ENCODE measurements at regions not wholly inside any gene's neighbourhood (a gene's known extent, or its start where the extent isn't known, plus 50 kb on each side); places are given as distances from the start of the nearest gene placed in this dataset.

GRCh38 chr6:166689687-166690086 is 62.6 kb upstream of the RPS6KA2 start:
- ATAC-seq, result no peak
- no peak for TF ChIP-seq ARNTL (CRISPR knock-in tag; IDR thresholded peaks at IDR 0.05; ENCODE audit: borderline replicate concordance, low read depth)
- no peak for TF ChIP-seq CSDC2 (CRISPR knock-in tag; IDR thresholded peaks at IDR 0.05)
- no peak for TF ChIP-seq RARB (CRISPR knock-in tag; IDR thresholded peaks at IDR 0.05)

GRCh38 chr6:166688901-166689300 is 61.9 kb upstream of the RPS6KA2 start:
- no peak for TF ChIP-seq SNAI2 (CRISPR knock-in tag; IDR thresholded peaks at IDR 0.05)
- no peak for TF ChIP-seq ESRRG (CRISPR knock-in tag; IDR thresholded peaks at IDR 0.05)
- no peak for TF ChIP-seq TSHZ2 (CRISPR knock-in tag; IDR thresholded peaks at IDR 0.05)
- no peak for TF ChIP-seq OSR1 (CRISPR knock-in tag; IDR thresholded peaks at IDR 0.05)
- TF ChIP-seq RARB (CRISPR knock-in tag; IDR thresholded peaks at IDR 0.05), result no peak
- TF ChIP-seq ZNF565 (CRISPR knock-in tag; conservative IDR thresholded peaks at IDR 0.05; ENCODE audit: low read depth), result no peak
- TF ChIP-seq PATZ1 (CRISPR knock-in tag; IDR thresholded peaks at IDR 0.05; ENCODE audit: borderline replicate concordance), result no peak
- TF ChIP-seq ISL1 (CRISPR knock-in tag; IDR thresholded peaks at IDR 0.05), result no peak
- TF ChIP-seq, protein P1, sequence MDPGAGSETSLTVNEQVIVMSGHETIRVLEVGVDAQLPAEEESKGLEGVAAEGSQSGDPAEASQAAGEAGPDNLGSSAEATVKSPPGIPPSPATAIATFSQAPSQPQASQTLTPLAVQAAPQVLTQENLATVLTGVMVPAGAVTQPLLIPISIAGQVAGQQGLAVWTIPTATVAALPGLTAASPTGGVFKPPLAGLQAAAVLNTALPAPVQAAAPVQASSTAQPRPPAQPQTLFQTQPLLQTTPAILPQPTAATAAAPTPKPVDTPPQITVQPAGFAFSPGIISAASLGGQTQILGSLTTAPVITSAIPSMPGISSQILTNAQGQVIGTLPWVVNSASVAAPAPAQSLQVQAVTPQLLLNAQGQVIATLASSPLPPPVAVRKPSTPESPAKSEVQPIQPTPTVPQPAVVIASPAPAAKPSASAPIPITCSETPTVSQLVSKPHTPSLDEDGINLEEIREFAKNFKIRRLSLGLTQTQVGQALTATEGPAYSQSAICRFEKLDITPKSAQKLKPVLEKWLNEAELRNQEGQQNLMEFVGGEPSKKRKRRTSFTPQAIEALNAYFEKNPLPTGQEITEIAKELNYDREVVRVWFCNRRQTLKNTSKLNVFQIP (CRISPR knock-in tag; IDR thresholded peaks at IDR 0.05; ENCODE audit: borderline replicate concordance, low read depth), result no peak
- no peak for TF ChIP-seq ZFP3 (CRISPR knock-in tag; IDR thresholded peaks at IDR 0.05)
- no peak for TF ChIP-seq ZFP30 (CRISPR knock-in tag; IDR thresholded peaks at IDR 0.05)
- TF ChIP-seq ZNF70 (CRISPR knock-in tag; IDR thresholded peaks at IDR 0.05), result no peak
- TF ChIP-seq, protein P2, sequence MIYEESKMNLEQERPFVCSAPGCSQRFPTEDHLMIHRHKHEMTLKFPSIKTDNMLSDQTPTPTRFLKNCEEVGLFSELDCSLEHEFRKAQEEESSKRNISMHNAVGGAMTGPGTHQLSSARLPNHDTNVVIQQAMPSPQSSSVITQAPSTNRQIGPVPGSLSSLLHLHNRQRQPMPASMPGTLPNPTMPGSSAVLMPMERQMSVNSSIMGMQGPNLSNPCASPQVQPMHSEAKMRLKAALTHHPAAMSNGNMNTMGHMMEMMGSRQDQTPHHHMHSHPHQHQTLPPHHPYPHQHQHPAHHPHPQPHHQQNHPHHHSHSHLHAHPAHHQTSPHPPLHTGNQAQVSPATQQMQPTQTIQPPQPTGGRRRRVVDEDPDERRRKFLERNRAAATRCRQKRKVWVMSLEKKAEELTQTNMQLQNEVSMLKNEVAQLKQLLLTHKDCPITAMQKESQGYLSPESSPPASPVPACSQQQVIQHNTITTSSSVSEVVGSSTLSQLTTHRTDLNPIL (CRISPR knock-in tag; IDR thresholded peaks at IDR 0.05; ENCODE audit: low read depth), result no peak
- no peak for TF ChIP-seq ARNTL (CRISPR knock-in tag; IDR thresholded peaks at IDR 0.05; ENCODE audit: borderline replicate concordance, low read depth)
- no peak for ATAC-seq

- no peak for ATAC-seq
- TF ChIP-seq ZNF8 (CRISPR knock-in tag; IDR thresholded peaks at IDR 0.05) (no peak), PPARA (CRISPR knock-in tag; IDR thresholded peaks at IDR 0.05; ENCODE audit: borderline replicate concordance) (no peak), RARB (CRISPR knock-in tag; IDR thresholded peaks at IDR 0.05) (no peak), GLIS3 (CRISPR knock-in tag; IDR thresholded peaks at IDR 0.05) (no peak), ZNF70 (CRISPR knock-in tag; IDR thresholded peaks at IDR 0.05) (no peak), CSDC2 (CRISPR knock-in tag; IDR thresholded peaks at IDR 0.05) (no peak)
Measured at GRCh38 chr6:166687879-166688205, 60.8 kb upstream of the RPS6KA2 start.

DNA sequence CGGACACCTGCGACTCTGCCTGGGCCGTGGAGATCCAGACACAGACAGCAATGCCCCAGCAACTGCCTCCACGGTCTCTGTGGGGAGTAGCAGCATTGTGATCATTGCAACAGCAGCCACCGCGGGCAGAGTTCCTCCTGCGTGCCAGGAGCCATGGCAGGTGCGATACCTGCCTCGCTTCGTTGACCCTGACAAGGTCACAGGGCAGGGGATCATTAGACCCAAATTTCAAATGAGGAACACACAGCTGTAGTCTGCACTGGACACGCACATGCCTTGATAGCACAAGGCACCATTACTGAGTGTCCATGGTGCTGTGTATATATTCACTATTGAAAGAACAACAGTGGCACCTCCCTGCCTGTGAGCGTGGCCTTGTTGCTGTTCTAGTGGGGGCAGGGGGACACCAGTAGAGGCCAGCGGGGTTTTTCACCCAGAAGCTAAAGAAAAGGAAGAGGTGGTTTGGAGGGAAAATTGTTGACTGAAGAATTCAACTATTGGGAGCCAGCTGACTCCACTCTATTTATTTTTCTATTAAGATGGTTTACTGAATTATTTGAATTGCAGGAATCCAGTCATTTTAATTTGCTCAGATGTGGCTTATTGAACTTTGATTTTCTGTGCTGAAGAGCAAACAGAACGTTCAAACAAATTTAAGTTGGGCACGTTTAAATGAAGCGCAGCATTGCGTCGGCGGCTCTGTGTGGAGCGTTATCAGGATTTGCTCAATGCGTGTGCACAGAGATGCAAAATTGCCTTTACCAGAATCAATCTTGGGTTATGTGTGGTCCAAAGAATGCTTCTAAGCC is 60.2 kb upstream of the RPS6KA2 start:
- no peak for TF ChIP-seq ZNF8 (CRISPR knock-in tag; IDR thresholded peaks at IDR 0.05)
- no peak for TF ChIP-seq PPARA (CRISPR knock-in tag; IDR thresholded peaks at IDR 0.05; ENCODE audit: borderline replicate concordance)
- TF ChIP-seq, protein P1 (CRISPR knock-in tag; IDR thresholded peaks at IDR 0.05; ENCODE audit: borderline replicate concordance, low read depth), result no peak
- no peak for TF ChIP-seq GLIS3 (CRISPR knock-in tag; IDR thresholded peaks at IDR 0.05)
- TF ChIP-seq ZNF565 (CRISPR knock-in tag; conservative IDR thresholded peaks at IDR 0.05; ENCODE audit: low read depth), result no peak
- no peak for TF ChIP-seq ISL1 (CRISPR knock-in tag; IDR thresholded peaks at IDR 0.05)
- TF ChIP-seq TSHZ2 (CRISPR knock-in tag; IDR thresholded peaks at IDR 0.05), result no peak
- TF ChIP-seq ZFP30 (CRISPR knock-in tag; IDR thresholded peaks at IDR 0.05), result no peak
- no peak for TF ChIP-seq PATZ1 (CRISPR knock-in tag; IDR thresholded peaks at IDR 0.05; ENCODE audit: borderline replicate concordance)
- TF ChIP-seq ESRRG (CRISPR knock-in tag; IDR thresholded peaks at IDR 0.05), result no peak
- no peak for TF ChIP-seq ZFP3 (CRISPR knock-in tag; IDR thresholded peaks at IDR 0.05)
- TF ChIP-seq ZC3H10 (CRISPR knock-in tag; IDR thresholded peaks at IDR 0.05), result no peak
- no peak for TF ChIP-seq OSR1 (CRISPR knock-in tag; IDR thresholded peaks at IDR 0.05)
- no peak for ATAC-seq

Data from SK-N-SH treated with all-trans-retinoic acid at 6 μM for 48 hours (cell line).